Right lobe of liver (tissue), 6 donors: ENCODE measurements at regions not wholly inside any gene's neighbourhood (a gene's known extent, or its start where the extent isn't known, plus 50 kb on each side); places are given as distances from the start of the nearest gene placed in this dataset.

Experiments used
- ATAC-seq, 4 donors: fragments of 200-7000 bp; cut with Tn5 transposase; one replicate each; pipeline ENCODE4 v1.9.1; 2020; ENCODE audit warnings: mild to moderate bottlenecking in 4 of 4, moderate library complexity in 4 of 4
- DNase-seq, 3 donors: peaks; one replicate each; pipeline ENCODE4 v3.0.0-alpha.2; 2020
- H3K27ac ChIP-seq, 3 donors: fragments of 200-600 bp; one replicate each; pipeline ENCODE4 v1.8.0; 2022
- H3K27me3 ChIP-seq, 2 donors: fragments of 200-600 bp; one replicate each; pipeline ENCODE4 v1.8.0; 2022
- H3K36me3 ChIP-seq, 4 donors: fragments of 200-600 bp; sonication (generic) in 1 of 4; one replicate each; pipeline versions ENCODE4 v1.5.1 to v1.8.0; 2017 to 2022; ENCODE audit warnings: control low read depth in 1 of 4
- H3K4me1 ChIP-seq, 4 donors: fragments of 200-600 bp; sonication (generic) in 1 of 4; one replicate each; pipeline versions ENCODE4 v1.5.1 to v1.8.0; 2017 to 2022; ENCODE audit warnings: control low read depth in 1 of 4
- H3K4me3 ChIP-seq, 3 donors: fragments of 200-600 bp; one replicate each; pipeline ENCODE4 v1.8.0; 2022
- H3K9me3 ChIP-seq, 4 donors: fragments of 200-600 bp; sonication (generic) in 1 of 4; one replicate each; pipeline versions ENCODE4 v1.5.1 to v1.8.0; 2017 to 2022; ENCODE audit warnings: control low read depth in 1 of 4
- POLR2A ChIP-seq: fragments of 450-650 bp; IDR thresholded peaks from one replicate; pipeline ENCODE4 v1.6.1; 2017; ENCODE audit warnings: antibody characterized with exemption, mild to moderate bottlenecking
- WGBS: methylation state at CpG from one replicate; pipeline ENCODE4 v1.1.6; 2018; ENCODE audit warnings: low coverage, low lambda C conversion rate; ENCODE audit not compliant: insufficient coverage; ENCODE audit errors: missing lambda C conversion rate; 5-methylcytosine and 5-hydroxymethylcytosine counted together
- intact Hi-C, 2 donors: fragments of 100-400 bp; cut with DNase I; formaldehyde crosslinking; loops; one replicate each; pipeline versions ENCODE4 v1.11.2 to v1.14.1; 2022
- TF ChIP-seq, protein P1 (sequence below), 4 donors: fragments of 200-600 bp in 3 of 4; fragments of 450-650 bp in 1 of 4; IDR thresholded peaks; one replicate each; pipeline versions ENCODE4 v1.5.1 to v1.8.0; 2016 to 2022; ENCODE audit warnings: antibody characterized with exemption in 4 of 4, mild to moderate bottlenecking in 2 of 4
- donor health status: DM: no; HTN: yes; CAD: no.
- donor health status: DM: no; HTN: no; CAD: no.
- donor health status: DM: no; HTN: no; CAD: no.
- donor health status: DM: no; HTN: yes; CAD: no.
- donor health status: DM: no; HTN: yes; CAD: no.

DNA sequence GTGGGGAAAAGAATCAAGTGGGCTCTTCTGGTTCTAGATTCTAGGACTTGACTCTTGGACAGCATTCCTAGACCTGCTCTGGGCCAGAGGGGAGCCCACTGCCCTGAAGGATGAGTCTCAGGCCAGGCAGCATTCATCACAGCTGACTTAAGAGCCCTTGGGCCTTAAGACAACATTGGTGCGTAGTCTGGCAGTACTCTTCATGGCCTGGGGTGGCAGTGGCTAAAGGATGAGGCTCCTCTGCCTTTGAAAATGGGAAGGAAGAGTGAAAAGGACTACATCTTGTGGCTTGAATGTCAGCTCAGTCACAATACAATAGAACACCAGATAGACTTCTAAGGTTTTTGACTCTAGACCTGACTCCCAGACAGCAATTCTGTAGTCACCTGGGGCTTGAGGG, 1415.1 kb upstream of the PRMT6 start:
- no peak for ATAC-seq
- 57% methylated on average over 1 of the region's 1 CpG for WGBS
- intact Hi-C loops: no loop called here

GRCh38 chr1:105652109-105652508, 1404.4 kb upstream of the PRMT6 start:
- no peak for TF ChIP-seq POLR2A
- TF ChIP-seq, protein P1, sequence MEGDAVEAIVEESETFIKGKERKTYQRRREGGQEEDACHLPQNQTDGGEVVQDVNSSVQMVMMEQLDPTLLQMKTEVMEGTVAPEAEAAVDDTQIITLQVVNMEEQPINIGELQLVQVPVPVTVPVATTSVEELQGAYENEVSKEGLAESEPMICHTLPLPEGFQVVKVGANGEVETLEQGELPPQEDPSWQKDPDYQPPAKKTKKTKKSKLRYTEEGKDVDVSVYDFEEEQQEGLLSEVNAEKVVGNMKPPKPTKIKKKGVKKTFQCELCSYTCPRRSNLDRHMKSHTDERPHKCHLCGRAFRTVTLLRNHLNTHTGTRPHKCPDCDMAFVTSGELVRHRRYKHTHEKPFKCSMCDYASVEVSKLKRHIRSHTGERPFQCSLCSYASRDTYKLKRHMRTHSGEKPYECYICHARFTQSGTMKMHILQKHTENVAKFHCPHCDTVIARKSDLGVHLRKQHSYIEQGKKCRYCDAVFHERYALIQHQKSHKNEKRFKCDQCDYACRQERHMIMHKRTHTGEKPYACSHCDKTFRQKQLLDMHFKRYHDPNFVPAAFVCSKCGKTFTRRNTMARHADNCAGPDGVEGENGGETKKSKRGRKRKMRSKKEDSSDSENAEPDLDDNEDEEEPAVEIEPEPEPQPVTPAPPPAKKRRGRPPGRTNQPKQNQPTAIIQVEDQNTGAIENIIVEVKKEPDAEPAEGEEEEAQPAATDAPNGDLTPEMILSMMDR (IDR thresholded peaks at IDR 0.05): no peak

More for the DNA sequence above, 1415.1 kb upstream of the PRMT6 start:
- DNase-seq: no peak
- H3K4me3 ChIP-seq: no peak overlapping the region
- H3K27ac ChIP-seq: no peak overlapping the region
- no peak for TF ChIP-seq POLR2A
- TF ChIP-seq, protein P1 (IDR thresholded peaks at IDR 0.05): no peak
- no peaks in the 10 kb centered on the region for H3K4me1 ChIP-seq
- no peaks in the 10 kb centered on the region for H3K36me3 ChIP-seq
- no peaks in the 10 kb centered on the region for H3K27me3 ChIP-seq
- no peaks in the 10 kb centered on the region for H3K9me3 ChIP-seq

DNA sequence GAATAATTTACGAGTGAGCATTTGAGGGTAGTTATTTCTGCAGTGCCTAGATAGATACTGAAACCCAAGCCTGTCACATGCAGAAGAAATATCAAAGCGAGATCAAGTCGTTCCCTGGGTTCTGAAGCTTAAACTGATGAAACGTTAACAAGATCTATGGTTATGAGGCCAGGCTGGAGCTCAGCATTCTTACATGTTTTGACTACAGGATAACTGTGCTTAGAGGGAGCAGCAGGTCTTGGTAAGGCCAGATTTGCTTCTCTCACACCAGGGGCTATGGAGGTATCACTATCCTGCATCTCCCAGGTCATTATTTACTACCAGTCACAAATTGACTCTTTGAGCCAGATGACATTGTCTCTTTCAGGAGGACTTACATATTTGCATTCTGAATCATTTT, 1401.4 kb upstream of the PRMT6 start:
- Histone ChIP-seq H3K36me3 (no peaks in the 10 kb centered on the region), H3K4me1 (no peaks in the 10 kb centered on the region), H3K27ac (no peak overlapping the region), H3K9me3 (no peaks in the 10 kb centered on the region), H3K27me3 (no peaks in the 10 kb centered on the region), H3K4me3 (no peak overlapping the region)
- intact Hi-C loops: no loop called here
- no peak for TF ChIP-seq POLR2A
- TF ChIP-seq, protein P1 (IDR thresholded peaks at IDR 0.05): no peak
- DNase-seq (no peak), ATAC-seq (no peak)
- 47% methylated on average over 4 of the region's 4 CpGs for WGBS

More at GRCh38 chr1:105652109-105652508, 1404.4 kb upstream of the PRMT6 start:
- DNase-seq (no peak), ATAC-seq (peak in 1 of 4 donors; percentile 51)
- intact Hi-C loops: no loop called here
- no peaks in the 10 kb centered on the region for H3K9me3 ChIP-seq
- H3K27ac ChIP-seq: no peak overlapping the region
- 63% methylated on average over 1 of the region's 1 CpG for WGBS
- H3K4me3 ChIP-seq: no peak overlapping the region
- H3K36me3 ChIP-seq: no peaks in the 10 kb centered on the region
- H3K4me1 ChIP-seq: no peaks in the 10 kb centered on the region
- H3K27me3 ChIP-seq: no peaks in the 10 kb centered on the region

GRCh38 chr1:105664495-105664894, 1392.0 kb upstream of the PRMT6 start:
- ATAC-seq (no peak), DNase-seq (no peak)
- Histone ChIP-seq H3K4me1 (no peaks in the 10 kb centered on the region), H3K27ac (no peak overlapping the region), H3K27me3 (no peaks in the 10 kb centered on the region), H3K36me3 (no peaks in the 10 kb centered on the region), H3K9me3 (no peaks in the 10 kb centered on the region), H3K4me3 (no peak overlapping the region)
- 57% methylated on average over 5 of the region's 5 CpGs for WGBS
- TF ChIP-seq, protein P1 (IDR thresholded peaks at IDR 0.05): no peak
- intact Hi-C loops: no loop called here

- 46% methylated on average over 3 of the region's 3 CpGs for WGBS
- intact Hi-C loops: no loop called here
- Histone ChIP-seq H3K4me1 (no peaks in the 10 kb centered on the region), H3K9me3 (no peaks in the 10 kb centered on the region), H3K4me3 (no peak overlapping the region), H3K27me3 (no peaks in the 10 kb centered on the region), H3K27ac (no peak overlapping the region), H3K36me3 (no peaks in the 10 kb centered on the region)
- TF ChIP-seq, protein P1 (IDR thresholded peaks at IDR 0.05): no peak
- no peak for TF ChIP-seq POLR2A
- DNase-seq (no peak), ATAC-seq (no peak)
Measured at GRCh38 chr1:105678334-105678733, 1378.1 kb upstream of the PRMT6 start.
